ENCODE measurements at regions not wholly inside any gene's neighbourhood (a gene's known extent, or its start where the extent isn't known, plus 50 kb on each side); places are given as distances from the start of the nearest gene placed in this dataset.

- H3K79me1 ChIP-seq (ENCODE audit: low read length): no peaks in the 10 kb centered on the region
- no peak overlapping the region for H3K27ac ChIP-seq (ENCODE audit: low read depth, low read length)
- H3K27me3 ChIP-seq (ENCODE audit: insufficient read depth, low read length, poor library complexity): no peaks in the 10 kb centered on the region
- no peak overlapping the region for H2AK5ac ChIP-seq (ENCODE audit: low read length)
- no peak overlapping the region for H3K4me3 ChIP-seq (ENCODE audit: low read length)
- no peak overlapping the region for H3K18ac ChIP-seq (ENCODE audit: low read length)
- H2BK5ac ChIP-seq (ENCODE audit: low read length): no peak overlapping the region
- H3K4me2 ChIP-seq (ENCODE audit: low read length): no peak overlapping the region
- no peak overlapping the region for H3K9ac ChIP-seq (ENCODE audit: low read length)
- H3K79me2 ChIP-seq (ENCODE audit: control insufficient read depth, insufficient read depth, low read length): no peaks in the 10 kb centered on the region
- no peaks in the 10 kb centered on the region for H3K4me1 ChIP-seq (ENCODE audit: control insufficient read depth, low read depth, low read length)
- H3K4ac ChIP-seq (ENCODE audit: low read depth, low read length): no peak overlapping the region
- no peaks in the 10 kb centered on the region for H3K36me3 ChIP-seq (ENCODE audit: control insufficient read depth, insufficient read depth, low read length)
- DNase-seq: no peak
- no peak overlapping the region for H4K8ac ChIP-seq (ENCODE audit: low read depth, low read length)
- H3K23ac ChIP-seq (ENCODE audit: low read length): no peak overlapping the region
- no peak overlapping the region for H2BK15ac ChIP-seq (replicated peaks; ENCODE audit: low read depth)
- H3K56ac ChIP-seq (ENCODE audit: low read length): no peak overlapping the region
- H2BK120ac ChIP-seq (ENCODE audit: low read depth, low read length): no peak overlapping the region
- no peak overlapping the region for H4K5ac ChIP-seq (ENCODE audit: low read length)
Measured at GRCh38 chr6:115706324-115706723, 354.4 kb downstream of the FRK start.

GRCh38 chr6:115704028-115704427 is 356.7 kb downstream of the FRK start:
- H3K27me3 ChIP-seq (ENCODE audit: insufficient read depth, low read length, poor library complexity): no peaks in the 10 kb centered on the region
- H3K36me3 ChIP-seq (ENCODE audit: control insufficient read depth, insufficient read depth, low read length): no peaks in the 10 kb centered on the region
- H3K79me1 ChIP-seq (ENCODE audit: low read length): no peaks in the 10 kb centered on the region
- no peaks in the 10 kb centered on the region for H3K4me1 ChIP-seq (ENCODE audit: control insufficient read depth, low read depth, low read length)
- H2BK15ac ChIP-seq (replicated peaks; ENCODE audit: low read depth): no peak overlapping the region
- no peak overlapping the region for H3K9ac ChIP-seq (ENCODE audit: low read length)
- H3K4me3 ChIP-seq (ENCODE audit: low read length): no peak overlapping the region
- no peak for DNase-seq
- WGBS (ENCODE audit: extremely low coverage, insufficient coverage, low lambda C conversion rate): no CpG with 5 or more reads among the region's 3 CpGs
- no peak overlapping the region for H3K4ac ChIP-seq (ENCODE audit: low read depth, low read length)
- H3K56ac ChIP-seq (ENCODE audit: low read length): no peak overlapping the region
- H3K18ac ChIP-seq (ENCODE audit: low read length): no peak overlapping the region
- H3K4me2 ChIP-seq (ENCODE audit: low read length): no peak overlapping the region
- H3K79me2 ChIP-seq (ENCODE audit: control insufficient read depth, insufficient read depth, low read length): no peaks in the 10 kb centered on the region
- H2AK5ac ChIP-seq (ENCODE audit: low read length): no peak overlapping the region
- no peak overlapping the region for H4K8ac ChIP-seq (ENCODE audit: low read depth, low read length)
- no peak overlapping the region for H2BK120ac ChIP-seq (ENCODE audit: low read depth, low read length)
- no peak overlapping the region for H2BK5ac ChIP-seq (ENCODE audit: low read length)
- no peak overlapping the region for H3K23ac ChIP-seq (ENCODE audit: low read length)
- H3K27ac ChIP-seq (ENCODE audit: low read depth, low read length): no peak overlapping the region
- no peak overlapping the region for H4K5ac ChIP-seq (ENCODE audit: low read length)

GRCh38 chr6:115691433-115691832 is 369.3 kb downstream of the FRK start:
- no peak overlapping the region for H2AK5ac ChIP-seq (ENCODE audit: low read length)
- H3K79me2 ChIP-seq (ENCODE audit: control insufficient read depth, insufficient read depth, low read length): no peaks in the 10 kb centered on the region
- no peak overlapping the region for H3K4ac ChIP-seq (ENCODE audit: low read depth, low read length)
- H3K4me3 ChIP-seq (ENCODE audit: low read length): no peak overlapping the region
- no peak overlapping the region for H2BK5ac ChIP-seq (ENCODE audit: low read length)
- no peak overlapping the region for H3K27ac ChIP-seq (ENCODE audit: low read depth, low read length)
- no peaks in the 10 kb centered on the region for H3K36me3 ChIP-seq (ENCODE audit: control insufficient read depth, insufficient read depth, low read length)
- no peak overlapping the region for H2BK15ac ChIP-seq (replicated peaks; ENCODE audit: low read depth)
- H3K23ac ChIP-seq (ENCODE audit: low read length): no peak overlapping the region
- H3K79me1 ChIP-seq (ENCODE audit: low read length): no peaks in the 10 kb centered on the region
- no peak overlapping the region for H3K9ac ChIP-seq (ENCODE audit: low read length)
- H3K18ac ChIP-seq (ENCODE audit: low read length): no peak overlapping the region
- no peak overlapping the region for H3K4me2 ChIP-seq (ENCODE audit: low read length)
- no peak overlapping the region for H2BK120ac ChIP-seq (ENCODE audit: low read depth, low read length)
- H4K5ac ChIP-seq (ENCODE audit: low read length): no peak overlapping the region
- no peak overlapping the region for H3K56ac ChIP-seq (ENCODE audit: low read length)
- H4K8ac ChIP-seq (ENCODE audit: low read depth, low read length): no peak overlapping the region
- no peaks in the 10 kb centered on the region for H3K4me1 ChIP-seq (ENCODE audit: control insufficient read depth, low read depth, low read length)
- no peaks in the 10 kb centered on the region for H3K27me3 ChIP-seq (ENCODE audit: insufficient read depth, low read length, poor library complexity)
- no peak for DNase-seq

GRCh38 chr6:115690854-115691253 is 369.8 kb downstream of the FRK start:
- Histone ChIP-seq H3K79me1 (ENCODE audit: low read length) (no peaks in the 10 kb centered on the region), H3K4ac (ENCODE audit: low read depth, low read length) (no peak overlapping the region), H2BK120ac (ENCODE audit: low read depth, low read length) (no peak overlapping the region), H2BK15ac (replicated peaks; ENCODE audit: low read depth) (no peak overlapping the region), H3K36me3 (ENCODE audit: control insufficient read depth, insufficient read depth, low read length) (no peaks in the 10 kb centered on the region), H4K5ac (ENCODE audit: low read length) (no peak overlapping the region), H3K23ac (ENCODE audit: low read length) (no peak overlapping the region), H4K8ac (ENCODE audit: low read depth, low read length) (no peak overlapping the region), H3K4me1 (ENCODE audit: control insufficient read depth, low read depth, low read length) (no peaks in the 10 kb centered on the region), H3K56ac (ENCODE audit: low read length) (no peak overlapping the region), H3K4me3 (ENCODE audit: low read length) (no peak overlapping the region), H3K9ac (ENCODE audit: low read length) (no peak overlapping the region), H3K27ac (ENCODE audit: low read depth, low read length) (no peak overlapping the region), H3K79me2 (ENCODE audit: control insufficient read depth, insufficient read depth, low read length) (no peaks in the 10 kb centered on the region), H3K18ac (ENCODE audit: low read length) (no peak overlapping the region), H3K27me3 (ENCODE audit: insufficient read depth, low read length, poor library complexity) (no peaks in the 10 kb centered on the region), H2AK5ac (ENCODE audit: low read length) (no peak overlapping the region), H2BK5ac (ENCODE audit: low read length) (no peak overlapping the region), H3K4me2 (ENCODE audit: low read length) (no peak overlapping the region)
- no CpG with 5 or more reads among the region's 3 CpGs for WGBS (ENCODE audit: extremely low coverage, insufficient coverage, low lambda C conversion rate)
- DNase-seq: no peak

GRCh38 chr6:115681978-115682775 is 378.5 kb downstream of the FRK start:
- Histone ChIP-seq H2BK120ac (ENCODE audit: low read depth, low read length) (no peak overlapping the region), H3K18ac (ENCODE audit: low read length) (no peak overlapping the region), H4K5ac (ENCODE audit: low read length) (no peak overlapping the region), H3K56ac (ENCODE audit: low read length) (no peak overlapping the region), H3K79me1 (ENCODE audit: low read length) (no peaks in the 10 kb centered on the region), H3K23ac (ENCODE audit: low read length) (no peak overlapping the region), H3K4me3 (ENCODE audit: low read length) (no peak overlapping the region), H2BK15ac (replicated peaks; ENCODE audit: low read depth) (no peak overlapping the region), H3K79me2 (ENCODE audit: control insufficient read depth, insufficient read depth, low read length) (no peaks in the 10 kb centered on the region), H3K4ac (ENCODE audit: low read depth, low read length) (no peak overlapping the region), H3K27me3 (ENCODE audit: insufficient read depth, low read length, poor library complexity) (no peaks in the 10 kb centered on the region), H4K8ac (ENCODE audit: low read depth, low read length) (no peak overlapping the region), H2BK5ac (ENCODE audit: low read length) (no peak overlapping the region), H3K9ac (ENCODE audit: low read length) (no peak overlapping the region), H3K36me3 (ENCODE audit: control insufficient read depth, insufficient read depth, low read length) (no peaks in the 10 kb centered on the region), H3K4me1 (ENCODE audit: control insufficient read depth, low read depth, low read length) (no peaks in the 10 kb centered on the region), H2AK5ac (ENCODE audit: low read length) (no peak overlapping the region), H3K27ac (ENCODE audit: low read depth, low read length) (no peak overlapping the region), H3K4me2 (ENCODE audit: low read length) (no peak overlapping the region)
- WGBS (ENCODE audit: extremely low coverage, insufficient coverage, low lambda C conversion rate): no CpG with 5 or more reads among the region's 5 CpGs
- DNase-seq: no peak

- no peak overlapping the region for H3K4me2 ChIP-seq (ENCODE audit: low read length)
- no peak overlapping the region for H4K8ac ChIP-seq (ENCODE audit: low read depth, low read length)
- H2BK5ac ChIP-seq (ENCODE audit: low read length): no peak overlapping the region
- no peak overlapping the region for H3K9ac ChIP-seq (ENCODE audit: low read length)
- H3K36me3 ChIP-seq (ENCODE audit: control insufficient read depth, insufficient read depth, low read length): no peaks in the 10 kb centered on the region
- DNase-seq: no peak
- no peak overlapping the region for H3K4me3 ChIP-seq (ENCODE audit: low read length)
- no peak overlapping the region for H2BK15ac ChIP-seq (replicated peaks; ENCODE audit: low read depth)
- H2AK5ac ChIP-seq (ENCODE audit: low read length): no peak overlapping the region
- no peak overlapping the region for H2BK120ac ChIP-seq (ENCODE audit: low read depth, low read length)
- no peaks in the 10 kb centered on the region for H3K27me3 ChIP-seq (ENCODE audit: insufficient read depth, low read length, poor library complexity)
- no peak overlapping the region for H3K27ac ChIP-seq (ENCODE audit: low read depth, low read length)
- no peak overlapping the region for H3K56ac ChIP-seq (ENCODE audit: low read length)
- H3K4ac ChIP-seq (ENCODE audit: low read depth, low read length): no peak overlapping the region
- no peaks in the 10 kb centered on the region for H3K79me2 ChIP-seq (ENCODE audit: control insufficient read depth, insufficient read depth, low read length)
- no peaks in the 10 kb centered on the region for H3K4me1 ChIP-seq (ENCODE audit: control insufficient read depth, low read depth, low read length)
- WGBS (ENCODE audit: extremely low coverage, insufficient coverage, low lambda C conversion rate): no CpG with 5 or more reads among the region's 3 CpGs
- H4K5ac ChIP-seq (ENCODE audit: low read length): no peak overlapping the region
- no peak overlapping the region for H3K23ac ChIP-seq (ENCODE audit: low read length)
- no peak overlapping the region for H3K18ac ChIP-seq (ENCODE audit: low read length)
- no peaks in the 10 kb centered on the region for H3K79me1 ChIP-seq (ENCODE audit: low read length)
Measured at GRCh38 chr6:115680621-115681020, 380.1 kb downstream of the FRK start.

All from mesendoderm (in vitro differentiated cells).